Natural killer cell (primary cell): ENCODE measurements at regions not wholly inside any gene's neighbourhood (a gene's known extent, or its start where the extent isn't known, plus 50 kb on each side); places are given as distances from the start of the nearest gene placed in this dataset.

Source experiments
- ATAC-seq, 3 donors: fragments of 150-1000 bp in 2 of 3; fragments of 200-7000 bp in 1 of 3; cut with Tn5 transposase; 1 replicate in 1 of 3; 2 replicates in 2 of 3; pipeline ENCODE4 v1.10.0; 2021; ENCODE audit warnings: mild to moderate bottlenecking in 2 of 3, moderate library complexity in 2 of 3
- DNase-seq, 2 donors: peaks; one replicate each; pipeline versions ENCODE4 v3.0.0 to v3.0.0-alpha.2; 2013 to 2021; ENCODE audit warnings: mixed read lengths in 1 of 2
- H3K27ac ChIP-seq: one replicate; pipeline ENCODE4 v1.5.1; 2013; ENCODE audit warnings: mild to moderate bottlenecking, low read length
- H3K27me3 ChIP-seq: one replicate; pipeline ENCODE4 v1.6.1; 2013; ENCODE audit warnings: low read length; ENCODE audit not compliant: control insufficient read depth, insufficient read depth
- H3K36me3 ChIP-seq: one replicate; pipeline ENCODE4 v1.6.1; 2013; ENCODE audit warnings: low read length; ENCODE audit not compliant: control insufficient read depth, insufficient read depth
- H3K4me1 ChIP-seq: one replicate; pipeline ENCODE4 v1.6.1; 2013; ENCODE audit warnings: low read length; ENCODE audit not compliant: control insufficient read depth, insufficient read depth
- H3K4me3 ChIP-seq: one replicate; pipeline ENCODE4 v1.5.1; 2013; ENCODE audit warnings: low read length
- H3K9me3 ChIP-seq: one replicate; pipeline ENCODE4 v1.6.1; 2013; ENCODE audit warnings: low read length; ENCODE audit not compliant: control insufficient read depth, insufficient read depth
- H3K27ac Mint-ChIP-seq, 2 donors: one replicate each; pipeline ENCODE4 v1.8.0; 2022; ENCODE audit warnings: mild to moderate bottlenecking in 2 of 2, mixed read lengths in 2 of 2, moderate library complexity in 1 of 2
- H3K27me3 Mint-ChIP-seq, 2 donors: one replicate each; pipeline ENCODE4 v1.8.0; 2022; ENCODE audit warnings: low read depth in 2 of 2, mixed read lengths in 2 of 2
- H3K36me3 Mint-ChIP-seq: one replicate; pipeline ENCODE4 v1.8.0; 2022; ENCODE audit warnings: mixed read lengths
- H3K4me1 Mint-ChIP-seq, 2 donors: one replicate each; pipeline ENCODE4 v1.8.0; 2022; ENCODE audit warnings: mixed read lengths in 2 of 2
- H3K4me3 Mint-ChIP-seq: one replicate; pipeline ENCODE4 v1.8.0; 2022; ENCODE audit warnings: mild to moderate bottlenecking, moderate library complexity, mixed read lengths
- H3K9me3 Mint-ChIP-seq, 2 donors: one replicate each; pipeline ENCODE4 v1.8.0; 2022; ENCODE audit warnings: mixed read lengths in 2 of 2
- CTCF ChIP-seq: fragments of 200-600 bp; IDR thresholded peaks from one replicate; pipeline ENCODE4 v1.8.0; 2022; ENCODE audit warnings: antibody characterized with exemption
- WGBS: methylation state at CpG from one replicate; pipeline ENCODE4 v1.1.7; 2013; ENCODE audit warnings: missing lambda C conversion rate; ENCODE audit not compliant: insufficient coverage; 5-methylcytosine and 5-hydroxymethylcytosine counted together
- intact Hi-C: fragments of 100-400 bp; cut with micrococcal nuclease; formaldehyde crosslinking; loops from one replicate; pipeline ENCODE4 v1.14.2; 2022

- H3K36me3 ChIP-seq, result no peaks in the 10 kb centered on the region
- no peak for DNase-seq
- no peak for ATAC-seq
- no peaks in the 10 kb centered on the region for H3K27me3 Mint-ChIP-seq
- no peaks in the 10 kb centered on the region for H3K36me3 Mint-ChIP-seq
- no peaks in the 10 kb centered on the region for H3K4me1 Mint-ChIP-seq
- H3K4me3 Mint-ChIP-seq, result no peak overlapping the region
- H3K4me1 ChIP-seq, result no peaks in the 10 kb centered on the region
- no peaks in the 10 kb centered on the region for H3K9me3 ChIP-seq
- no peak overlapping the region for H3K27ac Mint-ChIP-seq
- H3K9me3 Mint-ChIP-seq, result peaks cover 4 to 16% of the 10 kb centered on the region in 2 donors
- H3K27ac ChIP-seq, result no peak overlapping the region
- intact Hi-C loops, result no loop called here
- no peaks in the 10 kb centered on the region for H3K27me3 ChIP-seq
- WGBS, result 50% methylated on average over 2 of the region's 3 CpGs
- TF ChIP-seq CTCF, result no peak
- no peak overlapping the region for H3K4me3 ChIP-seq
Observed at GRCh38 chr4:125832161-125832560, 517.4 kb downstream of the FAT4 start.

GRCh38 chr4:125836597-125837195 lies 521.9 kb downstream of the FAT4 start:
- Histone ChIP-seq H3K4me3 (no peak overlapping the region), H3K27me3 (no peaks in the 10 kb centered on the region), H3K4me1 (no peaks in the 10 kb centered on the region), H3K9me3 (no peaks in the 10 kb centered on the region), H3K36me3 (no peaks in the 10 kb centered on the region), H3K27ac (no peak overlapping the region)
- no peak overlapping the region for H3K27ac Mint-ChIP-seq
- DNase-seq (no peak), ATAC-seq (peak in 1 of 3 donors; percentile 30)
- WGBS, result 39% methylated on average over 4 of the region's 4 CpGs
- H3K36me3 Mint-ChIP-seq, result no peaks in the 10 kb centered on the region
- H3K27me3 Mint-ChIP-seq, result no peaks in the 10 kb centered on the region
- H3K4me1 Mint-ChIP-seq, result no peaks in the 10 kb centered on the region
- no peak overlapping the region for H3K4me3 Mint-ChIP-seq
- intact Hi-C loops, result no loop called here
- peaks cover 0 to 10% of the 10 kb centered on the region in 2 donors for H3K9me3 Mint-ChIP-seq
- TF ChIP-seq CTCF, result no peak

GRCh38 chr4:125837493-125838201 lies 522.9 kb downstream of the FAT4 start:
- Mint-ChIP-seq H3K4me3 (no peak overlapping the region), H3K36me3 (no peaks in the 10 kb centered on the region), H3K4me1 (no peaks in the 10 kb centered on the region), H3K9me3 (peaks cover 0 to 7% of the 10 kb centered on the region in 2 donors), H3K27me3 (no peaks in the 10 kb centered on the region), H3K27ac (no peak overlapping the region)
- Histone ChIP-seq H3K4me1 (no peaks in the 10 kb centered on the region), H3K9me3 (no peaks in the 10 kb centered on the region), H3K27ac (no peak overlapping the region), H3K27me3 (no peaks in the 10 kb centered on the region), H3K4me3 (no peak overlapping the region), H3K36me3 (no peaks in the 10 kb centered on the region)
- ATAC-seq (no peak), DNase-seq (no peak)
- intact Hi-C loops, result no loop called here
- WGBS, result no CpG with 5 or more reads among the region's 3 CpGs
- no peak for TF ChIP-seq CTCF

DNA sequence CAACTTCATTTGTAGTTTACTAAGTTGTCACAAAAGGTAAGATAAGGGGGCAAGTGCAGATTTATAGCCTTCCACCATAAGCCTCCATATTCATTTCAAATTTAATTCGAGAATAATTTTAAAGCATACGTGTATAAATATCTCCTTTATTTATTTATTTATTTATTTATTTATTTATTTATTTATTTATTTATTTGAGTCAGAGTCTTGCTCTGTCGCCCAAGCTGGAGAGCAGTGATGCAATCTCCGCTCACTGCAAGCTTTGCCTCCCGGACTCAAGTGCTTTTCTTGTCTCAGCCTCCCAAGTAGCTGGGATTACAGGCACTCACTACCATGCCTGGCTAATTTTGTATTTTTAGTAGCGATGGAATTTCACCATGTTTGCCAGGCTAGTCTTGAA lies 523.4 kb downstream of the FAT4 start:
- Mint-ChIP-seq H3K36me3 (no peaks in the 10 kb centered on the region), H3K9me3 (peaks cover 0 to 6% of the 10 kb centered on the region in 2 donors), H3K4me3 (no peak overlapping the region), H3K27me3 (no peaks in the 10 kb centered on the region), H3K4me1 (no peaks in the 10 kb centered on the region), H3K27ac (no peak overlapping the region)
- no peak overlapping the region for H3K27ac ChIP-seq
- H3K36me3 ChIP-seq, result no peaks in the 10 kb centered on the region
- no peaks in the 10 kb centered on the region for H3K9me3 ChIP-seq
- no peak for ATAC-seq
- WGBS, result 96% methylated on average over 4 of the region's 6 CpGs
- intact Hi-C loops, result no loop called here
- no peak for DNase-seq
- H3K4me3 ChIP-seq, result no peak overlapping the region
- TF ChIP-seq CTCF, result no peak
- no peaks in the 10 kb centered on the region for H3K4me1 ChIP-seq
- no peaks in the 10 kb centered on the region for H3K27me3 ChIP-seq
